ENCODE measurements at regions not wholly inside any gene's neighbourhood (a gene's known extent, or its start where the extent isn't known, plus 50 kb on each side); places are given as distances from the start of the nearest gene placed in this dataset.
A peak's percentile ranks its signal among the peaks of the same experiment; 100 is the strongest.

DNA sequence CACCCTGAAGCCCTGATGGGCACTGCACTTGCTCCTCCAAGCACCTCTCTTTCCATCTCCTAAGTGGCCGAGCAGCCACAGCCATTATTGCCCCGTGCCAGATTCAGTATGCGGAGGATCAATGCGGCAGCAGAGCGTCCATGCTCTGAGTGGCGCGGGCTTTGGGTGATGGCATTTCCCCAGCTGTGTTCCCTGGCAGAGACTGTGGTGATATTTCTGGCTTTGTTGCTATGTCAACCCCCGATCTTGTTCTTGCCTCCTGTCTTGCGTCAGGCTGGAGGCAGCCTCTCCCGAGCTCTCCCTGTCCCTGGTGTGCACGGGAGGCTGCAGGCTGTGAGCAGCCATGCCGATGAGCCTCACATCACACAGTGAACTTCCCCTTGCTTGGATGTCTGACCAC, 1018.6 kb downstream of the TBC1D22A start:
- TF ChIP-seq, protein P1, sequence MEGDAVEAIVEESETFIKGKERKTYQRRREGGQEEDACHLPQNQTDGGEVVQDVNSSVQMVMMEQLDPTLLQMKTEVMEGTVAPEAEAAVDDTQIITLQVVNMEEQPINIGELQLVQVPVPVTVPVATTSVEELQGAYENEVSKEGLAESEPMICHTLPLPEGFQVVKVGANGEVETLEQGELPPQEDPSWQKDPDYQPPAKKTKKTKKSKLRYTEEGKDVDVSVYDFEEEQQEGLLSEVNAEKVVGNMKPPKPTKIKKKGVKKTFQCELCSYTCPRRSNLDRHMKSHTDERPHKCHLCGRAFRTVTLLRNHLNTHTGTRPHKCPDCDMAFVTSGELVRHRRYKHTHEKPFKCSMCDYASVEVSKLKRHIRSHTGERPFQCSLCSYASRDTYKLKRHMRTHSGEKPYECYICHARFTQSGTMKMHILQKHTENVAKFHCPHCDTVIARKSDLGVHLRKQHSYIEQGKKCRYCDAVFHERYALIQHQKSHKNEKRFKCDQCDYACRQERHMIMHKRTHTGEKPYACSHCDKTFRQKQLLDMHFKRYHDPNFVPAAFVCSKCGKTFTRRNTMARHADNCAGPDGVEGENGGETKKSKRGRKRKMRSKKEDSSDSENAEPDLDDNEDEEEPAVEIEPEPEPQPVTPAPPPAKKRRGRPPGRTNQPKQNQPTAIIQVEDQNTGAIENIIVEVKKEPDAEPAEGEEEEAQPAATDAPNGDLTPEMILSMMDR (IDR thresholded peaks at IDR 0.05; ENCODE audit: insufficient read depth, missing control alignments), result no peak
- no peak for FAIRE-seq
- DNase-seq (ENCODE audit: insufficient read length, low spot score), result no peak

GRCh38 chr22:47780281-47780875, 1017.9 kb downstream of the TBC1D22A start:
- DNase-seq (ENCODE audit: insufficient read length, low spot score), result no peak
- TF ChIP-seq, protein P1 (IDR thresholded peaks at IDR 0.05; ENCODE audit: insufficient read depth, missing control alignments), result no peak
- FAIRE-seq, result no peak

DNA sequence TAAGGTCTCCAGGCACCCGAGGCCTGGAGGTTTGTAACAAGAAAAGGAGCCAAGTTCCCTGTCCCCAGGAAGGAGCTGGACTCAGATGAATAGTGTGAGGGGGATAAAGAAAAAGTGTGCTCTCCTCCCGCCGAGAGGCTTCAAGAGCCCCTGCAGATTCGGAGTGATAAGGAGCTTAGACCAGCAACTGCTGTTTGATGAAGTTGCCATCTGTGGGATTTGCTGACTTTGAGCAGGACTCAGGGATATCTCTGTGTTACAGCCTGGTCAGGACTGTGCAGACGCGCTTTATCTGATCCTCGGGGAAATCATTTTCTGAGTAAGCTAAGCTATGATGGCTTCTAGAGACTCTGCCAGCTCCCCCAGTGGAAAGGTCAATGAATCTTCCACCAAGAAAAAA, 1017.0 kb downstream of the TBC1D22A start:
- TF ChIP-seq, protein P1 (IDR thresholded peaks at IDR 0.05; ENCODE audit: insufficient read depth, missing control alignments), result no peak
- DNase-seq (ENCODE audit: insufficient read length, low spot score) (peak; percentile 37), FAIRE-seq (no peak)

- TF ChIP-seq, protein P1 (IDR thresholded peaks at IDR 0.05; ENCODE audit: insufficient read depth, missing control alignments), result no peak
- DNase-seq (ENCODE audit: insufficient read length, low spot score) (no peak), FAIRE-seq (no peak)
Measured at GRCh38 chr22:47778160-47778658, 1015.8 kb downstream of the TBC1D22A start.

DNA sequence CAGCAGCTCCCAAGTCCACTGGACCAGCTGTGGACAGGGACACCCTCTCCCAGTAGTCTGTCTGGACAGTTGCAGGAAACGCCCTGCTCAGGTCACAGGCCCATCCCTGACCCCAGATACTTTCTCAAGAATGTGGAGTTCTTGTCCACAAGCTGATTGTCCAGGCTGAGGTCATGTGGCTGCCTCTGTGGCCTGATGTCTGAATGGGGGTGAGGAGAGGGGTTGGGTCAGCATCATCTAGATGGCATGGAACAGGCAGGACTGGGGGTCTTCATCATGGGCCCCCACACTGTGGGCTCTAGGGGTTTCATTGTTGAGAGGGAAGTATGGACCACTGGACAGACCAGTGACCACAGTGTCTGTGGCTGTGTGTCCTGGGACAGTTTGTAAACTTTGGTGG, 1015.0 kb downstream of the TBC1D22A start:
- TF ChIP-seq, protein P1 (IDR thresholded peaks at IDR 0.05; ENCODE audit: insufficient read depth, missing control alignments), result no peak
- FAIRE-seq, result no peak
- no peak for DNase-seq (ENCODE audit: insufficient read length, low spot score)

DNA sequence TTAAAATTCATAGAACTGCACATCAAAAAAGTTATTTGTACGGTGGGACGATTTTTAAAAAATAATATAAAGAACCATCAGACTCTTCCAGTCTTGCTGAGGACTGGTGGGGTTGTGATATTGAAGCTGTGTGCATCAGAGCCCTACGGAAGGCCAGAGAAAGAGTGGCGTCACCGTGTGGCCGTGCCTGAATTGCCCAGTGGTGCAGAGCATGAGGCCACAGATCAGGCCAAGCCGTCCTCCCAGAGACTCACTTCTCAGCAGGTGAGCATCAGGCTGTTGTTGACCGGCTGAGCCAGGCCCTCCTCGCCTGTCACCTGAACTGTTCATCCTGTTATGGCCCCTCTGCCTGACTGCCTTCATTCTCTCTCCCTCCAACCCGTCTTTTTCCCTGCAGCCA, 1013.9 kb downstream of the TBC1D22A start:
- FAIRE-seq, result no peak
- TF ChIP-seq, protein P1 (IDR thresholded peaks at IDR 0.05; ENCODE audit: insufficient read depth, missing control alignments), result no peak
- no peak for DNase-seq (ENCODE audit: insufficient read length, low spot score)

DNA sequence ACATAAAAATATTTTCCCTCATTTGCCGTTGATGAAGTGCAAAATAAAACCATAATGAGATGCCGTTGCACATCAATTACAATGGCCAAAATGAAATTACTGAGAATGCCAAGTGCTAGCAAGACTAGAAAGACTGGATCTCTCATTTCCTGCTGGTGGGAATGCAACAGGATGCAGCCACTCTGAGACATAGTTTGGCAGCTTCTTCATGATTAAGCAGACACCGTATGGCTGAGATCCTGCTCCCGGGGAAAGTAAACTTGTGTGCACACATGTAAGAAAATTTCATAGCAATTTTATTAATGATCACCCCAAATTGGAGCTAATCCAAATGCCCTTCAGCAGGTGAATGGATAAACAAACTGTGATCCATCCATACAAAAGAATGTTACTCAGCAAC, 1013.2 kb downstream of the TBC1D22A start:
- FAIRE-seq, result no peak
- no peak for DNase-seq (ENCODE audit: insufficient read length, low spot score)
- TF ChIP-seq, protein P1 (IDR thresholded peaks at IDR 0.05; ENCODE audit: insufficient read depth, missing control alignments), result no peak

Data from D721Med (cell line).